ENCODE measurements at regions not wholly inside any gene's neighbourhood (a gene's known extent, or its start where the extent isn't known, plus 50 kb on each side); places are given as distances from the start of the nearest gene placed in this dataset.
"Not testable (repeated sequence)": the region's sequence is repeated elsewhere in the genome, so short reads cannot be mapped to it uniquely, and the experiment has no call there.

DNA sequence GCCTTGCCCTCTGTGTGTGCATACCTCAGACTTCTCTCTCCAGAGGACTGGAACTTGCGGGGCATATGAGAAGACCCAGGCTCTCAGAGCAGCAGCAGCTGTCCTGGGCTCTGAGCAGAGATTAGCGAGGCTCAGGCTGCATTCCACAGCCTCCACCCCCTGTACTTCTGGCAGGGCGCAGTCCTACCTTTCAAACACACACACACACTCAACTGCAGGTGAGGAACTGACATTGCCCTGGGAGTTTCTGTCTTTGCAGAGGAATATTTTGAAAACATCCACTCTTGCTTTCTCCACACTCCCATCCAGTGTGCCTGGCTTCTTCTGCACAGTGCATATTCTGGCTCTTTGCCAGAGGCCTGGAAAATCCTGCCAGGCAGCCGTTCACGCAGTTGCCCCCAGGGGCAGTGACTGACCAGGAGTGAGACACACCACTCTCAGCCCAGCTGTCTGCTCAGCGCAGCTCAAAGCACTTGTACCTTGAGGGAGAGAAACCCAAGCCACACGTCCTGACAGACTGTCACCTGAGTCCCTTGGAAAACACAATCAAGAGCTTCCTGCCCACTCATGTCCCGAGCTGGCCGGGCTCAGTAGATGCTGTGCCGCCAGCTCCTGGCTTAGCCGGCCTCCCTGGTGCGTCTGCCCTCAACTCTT is 460.8 kb downstream of the RNF144A start:
- peak in 6 of 51 donors; percentile 0 to 7 (median 4) for DNase-seq

DNA sequence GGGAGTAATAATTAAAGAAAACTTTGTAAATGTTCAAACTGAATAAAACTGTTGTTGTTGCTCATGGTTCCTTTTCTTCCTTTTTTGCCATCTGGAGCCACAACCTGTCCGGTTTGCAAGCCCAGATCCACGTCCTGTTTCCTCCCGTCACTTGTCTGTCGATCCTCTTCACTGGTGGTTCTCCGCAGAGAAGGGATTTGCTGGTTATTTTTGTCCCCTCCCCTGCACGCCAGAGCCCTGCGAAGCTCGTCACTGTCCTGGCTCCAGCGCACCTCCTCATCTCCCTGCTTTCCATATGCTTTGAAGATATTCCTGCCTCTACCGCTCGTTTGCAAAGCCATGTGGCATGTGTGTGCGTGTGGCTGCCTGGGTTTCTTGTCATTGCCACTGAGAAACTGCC is 461.4 kb downstream of the RNF144A start:
- no peak for DNase-seq

DNA sequence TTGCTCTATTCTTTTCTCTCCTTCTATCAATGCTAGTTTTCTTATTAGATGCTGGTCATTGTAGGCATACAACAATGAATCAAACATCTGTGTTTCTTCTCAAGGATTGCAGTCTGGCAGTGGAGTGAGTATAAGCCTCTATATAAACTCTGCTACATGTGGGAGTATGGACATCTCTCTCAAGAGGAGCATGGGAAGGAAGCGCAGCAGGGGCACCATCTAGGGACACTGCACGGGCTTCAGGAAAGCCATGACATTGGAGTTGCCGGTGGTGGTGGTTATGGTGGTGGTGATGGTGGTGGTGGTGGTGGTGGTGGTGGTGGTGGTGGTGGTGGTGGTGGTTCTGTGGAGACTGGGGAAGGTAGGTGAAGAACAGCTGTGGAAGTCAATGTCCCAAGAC is 462.6 kb downstream of the RNF144A start:
- DNase-seq = peak in 1 of 51 donors; percentile 12

DNA sequence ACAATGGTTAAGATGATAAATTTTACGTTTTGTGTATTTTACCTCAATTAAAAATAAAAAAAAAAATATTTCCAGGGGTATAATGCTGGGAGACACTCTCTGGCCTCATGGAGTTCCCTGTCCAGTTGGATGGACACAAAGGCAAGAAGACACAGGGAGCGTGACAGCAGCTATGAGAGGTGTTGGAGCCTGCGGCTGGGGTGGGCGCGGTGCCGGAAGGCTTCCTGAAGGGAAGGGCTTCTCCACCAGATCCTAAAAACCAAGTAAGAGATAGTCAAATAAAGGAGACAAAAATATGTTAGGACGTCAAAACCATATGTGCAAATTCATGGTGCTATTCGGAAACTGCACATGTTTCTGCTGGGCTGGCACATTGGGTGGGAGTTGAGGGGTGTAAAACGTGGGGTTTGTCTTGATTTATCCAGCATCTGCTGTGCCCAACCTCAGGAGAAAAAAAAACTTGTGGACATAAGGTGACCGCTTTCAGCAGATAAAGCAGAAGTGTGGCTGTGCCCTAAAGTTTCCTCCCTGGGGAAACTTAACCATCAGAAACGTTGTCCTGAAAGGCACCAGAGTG is 467.6 kb downstream of the RNF144A start:
- no peak for DNase-seq

DNA sequence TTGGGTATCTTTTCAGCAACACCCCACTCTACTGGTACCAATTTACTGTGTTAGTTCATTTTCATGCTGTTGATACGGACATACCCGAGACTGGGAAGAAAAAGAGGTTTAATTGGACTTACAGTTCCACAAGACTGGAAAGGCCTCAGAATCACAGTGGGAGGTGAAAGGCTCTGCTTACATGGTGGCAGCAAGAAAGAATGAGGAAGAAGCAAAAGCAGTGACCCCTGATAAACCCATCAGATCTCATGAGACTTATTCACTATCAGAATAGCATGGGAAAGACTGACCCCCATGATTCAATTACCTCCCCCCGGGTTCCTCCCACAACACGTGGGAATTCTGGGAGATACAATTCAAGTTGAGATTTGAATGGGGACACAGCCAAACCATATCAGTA is 473.1 kb downstream of the RNF144A start:
- not testable (repeated sequence) for DNase-seq

DNA sequence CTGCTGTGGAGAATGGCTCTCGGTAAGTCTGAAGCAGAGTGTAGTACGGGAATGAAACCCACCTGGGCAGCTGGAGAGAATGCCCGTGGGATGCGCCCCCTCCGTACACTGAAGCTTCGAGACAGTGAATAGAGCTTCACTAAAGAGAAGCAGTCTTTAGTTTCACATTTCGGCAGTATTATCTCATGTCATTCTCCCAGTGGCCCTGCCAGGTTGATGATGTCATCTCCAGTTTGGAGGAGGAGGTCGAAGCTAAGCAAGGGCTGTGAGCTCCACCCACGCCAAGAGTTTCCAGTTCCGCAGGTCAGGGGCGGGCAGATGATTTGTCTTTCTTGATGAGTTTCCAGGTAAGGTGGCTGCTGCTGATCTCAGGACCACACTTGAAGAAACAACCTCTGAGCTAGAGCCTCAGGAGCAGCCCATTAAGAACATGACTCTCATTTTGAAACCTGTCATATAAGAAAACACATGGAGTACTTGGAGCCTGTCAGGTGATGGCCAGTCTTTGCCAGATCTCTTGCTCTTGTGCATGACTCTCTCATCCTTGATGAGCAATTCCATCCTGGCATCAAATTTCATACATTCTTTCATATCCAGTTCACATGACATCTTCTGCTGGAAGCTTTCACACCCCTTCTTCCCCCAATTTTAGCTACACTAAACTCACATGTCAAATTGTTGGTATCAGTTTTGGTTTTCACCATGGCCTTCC is 475.0 kb downstream of the RNF144A start:
- DNase-seq = no peak

DNA sequence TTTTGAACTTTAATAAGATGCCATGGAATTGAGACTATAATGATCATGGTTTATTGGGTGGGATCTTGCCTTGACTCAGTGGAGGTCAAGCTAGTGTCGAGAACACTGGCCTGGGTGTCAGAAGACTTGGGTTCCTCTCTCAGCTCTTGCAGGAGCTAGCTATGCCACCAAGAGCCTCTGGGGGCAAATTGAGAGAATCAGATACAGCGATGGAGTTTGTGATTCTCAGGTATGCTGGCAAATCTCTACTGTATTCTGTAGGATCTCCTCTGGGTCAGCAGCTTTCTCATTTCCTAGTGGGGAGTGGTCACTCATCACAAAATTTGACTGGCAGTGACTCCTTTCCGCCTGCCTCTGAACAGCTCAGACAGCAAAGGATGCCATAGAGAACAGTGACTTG is 477.0 kb downstream of the RNF144A start:
- DNase-seq = no peak

DNA sequence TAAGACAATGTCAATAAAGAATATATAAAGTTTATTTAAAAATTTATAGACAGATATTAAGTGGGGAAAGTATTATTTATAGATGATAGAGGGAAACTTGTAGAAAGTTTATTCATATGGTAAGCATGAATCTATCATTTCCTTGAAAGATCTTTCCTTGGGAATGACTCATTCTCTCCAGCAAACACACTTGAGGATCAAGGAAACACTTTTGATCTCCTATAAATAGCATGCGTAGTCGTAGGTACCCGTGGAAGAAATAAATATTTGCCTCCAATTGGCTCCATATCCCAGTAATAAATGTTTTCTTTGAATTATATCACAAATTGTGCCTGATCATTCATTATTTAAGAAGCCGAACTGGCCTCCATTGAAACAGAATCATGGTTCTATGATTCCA is 483.4 kb downstream of the RNF144A start:
- no peak for DNase-seq

DNA sequence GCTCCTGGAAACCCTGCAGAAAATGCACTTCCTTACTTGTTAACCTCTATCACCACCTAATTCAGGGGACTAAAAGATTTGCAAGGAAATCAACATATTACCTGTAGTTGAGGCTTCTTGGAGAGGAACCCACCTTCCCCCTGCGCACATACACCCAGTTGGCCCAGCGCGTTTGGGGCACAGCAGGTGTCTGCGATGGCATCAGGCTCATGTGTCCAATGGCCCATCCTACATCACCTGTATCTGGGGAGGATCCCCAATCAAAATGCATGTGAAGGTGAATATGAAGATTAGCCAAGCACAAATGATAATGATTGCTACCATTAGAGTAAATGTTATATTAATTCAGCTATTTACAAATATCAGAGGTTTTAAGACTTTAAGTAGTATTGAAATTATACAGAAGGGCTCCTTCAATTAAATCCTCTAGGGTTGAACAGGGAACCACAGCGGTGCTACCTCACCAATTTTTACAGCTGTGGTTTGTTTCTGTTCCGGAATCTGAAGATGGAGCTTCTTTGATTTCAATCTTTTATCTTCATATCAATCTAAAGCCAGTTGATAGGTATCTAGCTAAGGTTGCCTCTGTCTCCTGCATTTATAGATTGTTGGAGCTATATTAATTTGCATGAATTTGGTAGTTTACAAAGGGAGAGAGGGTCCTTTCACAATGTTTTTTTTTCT is 486.0 kb downstream of the RNF144A start:
- DNase-seq = no peak

DNA sequence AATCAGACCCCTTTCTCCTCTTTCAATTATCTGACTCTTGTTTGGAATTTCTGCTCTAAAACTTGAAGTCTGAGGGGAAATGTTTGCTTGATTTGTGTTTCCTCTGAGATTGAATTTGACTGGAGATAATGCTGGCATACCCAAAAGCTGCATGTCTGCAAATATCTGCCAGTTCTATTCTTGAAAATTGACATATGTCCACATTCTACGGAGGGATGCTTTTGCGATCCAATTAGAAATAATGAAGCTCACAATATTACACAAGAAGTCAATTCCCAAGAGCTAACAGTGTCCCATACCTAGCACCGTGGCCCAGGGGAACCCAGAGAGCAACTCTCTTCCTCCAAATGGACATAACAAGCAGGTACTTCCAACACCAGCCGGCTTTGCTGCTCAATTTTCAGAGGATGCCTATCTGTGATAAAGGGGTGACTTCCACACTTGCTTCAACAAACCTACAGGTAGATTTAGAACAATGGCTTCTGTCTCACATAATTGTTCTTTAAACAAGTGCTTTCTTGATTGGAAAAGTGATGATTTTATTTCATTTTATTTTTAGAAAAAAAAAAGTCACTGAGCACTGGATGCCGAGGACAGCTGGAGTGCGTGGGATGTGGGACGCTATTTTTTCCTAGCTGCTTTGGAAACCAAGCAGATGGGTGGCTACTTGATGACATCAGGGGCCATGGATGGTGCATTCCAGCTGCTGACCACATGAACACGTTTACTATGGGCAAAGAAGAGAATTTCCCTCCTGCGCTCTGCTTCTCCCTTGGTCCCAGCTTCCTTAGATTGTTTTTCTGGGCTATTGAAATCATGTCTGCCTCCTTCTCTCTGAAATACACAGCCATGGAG is 488.9 kb downstream of the RNF144A start:
- DNase-seq = no peak

DNA sequence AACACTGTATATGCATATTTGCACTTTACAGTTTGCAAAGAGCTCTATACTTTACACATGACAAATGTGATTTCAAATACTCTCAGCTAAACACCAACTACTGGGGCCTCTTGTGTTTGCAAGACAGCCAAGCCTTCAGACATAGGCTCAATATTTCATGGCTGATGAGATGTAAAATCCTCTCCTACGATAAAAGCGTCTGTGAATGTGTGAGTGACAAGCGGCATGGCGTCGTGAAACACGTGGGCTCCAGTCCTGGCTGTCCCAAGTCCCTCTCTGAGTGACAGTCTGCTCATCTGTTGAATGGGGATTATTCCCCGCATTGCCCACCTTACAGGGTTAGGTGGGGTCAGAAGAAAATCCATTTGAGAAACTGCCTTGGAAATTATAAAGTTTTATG is 489.8 kb downstream of the RNF144A start:
- no peak for DNase-seq

DNA sequence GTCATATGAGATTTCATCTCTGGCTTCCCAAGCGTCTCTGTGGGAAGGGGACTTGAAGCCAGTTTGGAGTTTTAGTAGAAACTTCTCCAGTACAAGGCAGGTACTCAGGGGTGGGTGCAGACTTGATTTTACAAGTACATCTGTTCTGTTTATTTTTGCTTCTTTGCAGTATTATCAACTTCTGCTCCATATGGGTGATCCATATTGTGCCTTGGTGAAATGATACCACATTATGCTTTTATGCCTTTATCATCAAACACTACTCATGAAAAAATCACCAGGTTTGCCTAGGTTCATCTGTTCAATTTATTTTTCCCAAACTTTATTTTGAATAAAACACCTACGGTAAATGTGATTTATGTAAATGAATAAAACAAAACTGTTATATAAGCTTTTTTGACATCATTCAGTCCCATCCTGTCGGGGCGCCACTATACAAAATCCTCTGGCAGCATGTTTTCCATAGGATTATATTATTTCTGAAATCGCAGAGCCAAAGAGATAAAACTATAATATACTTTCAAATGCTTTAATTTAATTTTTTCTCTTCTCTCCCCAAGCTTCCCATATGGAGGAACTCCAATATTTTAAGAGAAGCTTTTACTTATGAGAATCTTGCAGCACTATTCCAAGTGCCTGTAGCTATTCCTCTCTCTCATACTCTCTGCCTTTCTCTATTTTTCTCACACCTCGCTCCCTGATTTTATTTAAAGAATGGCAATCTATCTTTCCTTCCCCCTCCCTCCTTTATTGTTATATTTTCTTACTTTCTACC is 490.9 kb downstream of the RNF144A start:
- DNase-seq = no peak

DNA sequence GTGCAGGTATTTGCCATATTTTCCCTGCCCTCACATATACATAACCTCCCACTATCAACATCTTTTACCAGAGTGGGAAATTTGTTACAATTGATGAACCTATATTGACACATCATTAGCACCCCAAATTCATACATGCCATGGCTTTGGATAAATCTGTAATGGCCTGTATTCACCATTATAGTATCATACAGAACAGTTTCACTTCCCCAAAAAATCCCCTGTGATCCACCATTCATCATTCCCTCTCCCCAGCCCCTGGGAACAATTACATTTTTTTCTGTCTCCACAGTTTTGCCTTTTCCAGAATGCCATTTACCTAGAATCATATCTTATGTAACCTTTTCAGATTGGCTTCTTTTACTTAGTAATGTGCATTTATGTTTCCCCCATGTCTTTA is 494.5 kb downstream of the RNF144A start:
- no peak for DNase-seq

DNA sequence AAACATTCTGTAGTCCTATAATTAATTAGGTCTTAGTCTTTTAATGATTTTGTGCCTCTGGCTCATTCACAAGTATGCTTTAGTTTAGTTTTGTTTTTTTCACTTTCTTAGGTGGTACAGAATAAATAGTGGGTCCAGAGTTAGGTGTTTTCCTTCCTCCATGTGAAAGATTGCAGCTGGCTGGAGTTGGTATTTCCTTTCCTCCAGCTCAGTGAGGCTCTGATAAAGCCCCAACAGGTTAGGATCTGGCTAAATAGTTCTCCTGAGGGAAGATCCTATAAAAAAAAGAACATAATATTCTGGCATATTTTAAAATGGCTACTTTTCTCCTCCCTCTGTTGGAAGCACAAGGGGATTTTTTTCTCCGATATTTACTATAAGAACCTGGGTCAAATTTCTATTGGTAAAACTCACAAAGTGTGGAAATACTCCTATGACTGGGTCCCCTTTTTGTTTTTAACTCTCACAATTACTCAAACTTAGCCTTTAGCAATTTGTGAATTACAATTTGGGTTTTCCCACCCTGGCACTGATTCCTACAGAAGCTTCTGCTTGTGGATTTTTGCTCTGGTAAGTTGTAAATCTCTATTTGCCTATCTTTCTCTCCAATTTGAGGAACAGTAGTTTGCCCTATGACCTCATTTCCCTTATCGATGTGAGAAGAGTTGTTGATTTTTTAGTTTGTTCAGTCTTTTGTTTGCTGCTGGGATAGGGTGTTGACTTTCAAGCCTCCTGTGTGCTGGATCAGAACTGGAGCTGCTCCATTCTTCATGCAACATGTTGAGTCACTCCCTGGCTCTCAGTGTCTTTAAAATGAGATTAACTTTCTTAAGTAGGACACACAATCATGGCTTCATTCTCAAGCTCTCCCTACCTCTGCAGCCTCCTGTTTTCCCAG is 500.9 kb downstream of the RNF144A start:
- no peak for DNase-seq

DNA sequence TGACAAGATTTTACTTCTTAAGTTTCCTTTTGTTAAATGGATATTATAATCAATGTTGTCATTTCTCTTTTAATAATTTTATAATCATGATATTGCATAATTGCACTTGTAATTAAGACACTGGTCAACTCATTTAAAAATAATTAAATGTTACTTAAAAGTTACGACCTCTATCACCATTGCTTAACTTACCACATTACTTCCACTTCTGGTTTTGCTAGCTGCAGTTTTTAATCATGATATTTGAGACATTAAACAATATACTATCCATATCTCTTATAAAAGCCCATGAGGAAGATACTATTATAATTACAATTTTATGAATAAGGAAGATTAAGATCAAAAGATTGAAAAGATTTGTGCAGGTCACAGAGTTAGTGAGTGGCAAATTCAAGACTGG is 502.0 kb downstream of the RNF144A start:
- DNase-seq = no peak

DNA sequence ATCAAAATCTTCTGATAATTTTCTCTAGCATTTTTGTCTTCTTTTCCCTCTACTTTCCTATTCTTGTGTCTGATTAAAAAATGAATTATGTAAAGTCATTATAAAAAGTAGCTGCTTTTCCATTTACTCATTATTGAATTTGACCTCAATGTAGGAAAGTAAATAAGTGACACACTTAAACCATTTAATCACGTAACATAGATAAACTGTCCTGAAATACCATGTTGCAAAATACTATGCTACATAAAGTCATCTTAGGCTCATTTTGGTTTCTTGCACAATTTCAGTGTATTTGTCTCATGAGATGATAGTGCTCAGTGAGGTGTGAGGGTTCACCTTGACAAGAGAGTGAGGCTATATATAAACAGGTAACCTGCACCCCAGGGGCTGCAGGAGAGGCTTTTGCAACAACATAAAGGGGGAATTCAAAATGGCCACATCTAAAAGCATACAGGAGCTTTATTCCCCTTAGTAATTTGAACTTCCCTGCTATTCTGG is 502.7 kb downstream of the RNF144A start:
- DNase-seq = no peak

DNA sequence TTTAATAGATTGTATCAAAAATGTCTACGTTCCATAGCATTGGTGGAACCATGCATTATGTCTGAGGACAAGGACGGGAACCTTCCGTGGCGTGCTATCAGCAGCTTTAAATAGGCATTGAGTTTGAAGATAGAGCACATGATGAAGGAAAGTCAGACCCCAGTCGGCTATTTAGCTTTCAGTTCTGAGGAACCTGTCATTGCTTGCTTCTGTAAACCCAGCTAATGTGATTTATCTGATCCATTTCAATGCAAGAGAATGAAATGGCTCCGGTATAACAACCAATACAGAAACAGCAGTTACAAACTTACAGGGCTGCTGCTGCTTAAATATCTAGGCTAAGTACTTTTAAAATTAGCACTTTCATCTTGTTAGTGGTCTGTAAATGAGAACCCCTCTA is 503.3 kb downstream of the RNF144A start:
- no peak for DNase-seq

DNA sequence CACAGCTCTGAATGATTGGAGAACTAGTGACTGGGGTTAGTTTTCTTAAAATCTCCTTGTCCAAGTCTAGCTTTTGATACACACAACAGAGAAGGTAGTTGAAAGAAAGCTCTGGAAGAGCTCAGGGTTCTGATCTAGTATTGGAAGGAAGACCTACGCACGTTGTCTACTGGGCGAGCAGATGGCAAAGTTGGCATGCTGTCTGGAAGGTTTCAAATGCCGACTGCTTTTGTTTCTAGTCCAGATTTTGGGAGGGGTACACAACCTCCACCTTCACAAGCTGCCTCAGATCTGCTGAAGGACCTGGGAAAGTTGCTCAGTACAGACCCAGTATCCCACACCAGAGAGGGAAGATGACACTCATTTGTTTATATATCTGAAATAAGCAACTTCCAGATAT is 507.3 kb downstream of the RNF144A start:
- DNase-seq = no peak

DNA sequence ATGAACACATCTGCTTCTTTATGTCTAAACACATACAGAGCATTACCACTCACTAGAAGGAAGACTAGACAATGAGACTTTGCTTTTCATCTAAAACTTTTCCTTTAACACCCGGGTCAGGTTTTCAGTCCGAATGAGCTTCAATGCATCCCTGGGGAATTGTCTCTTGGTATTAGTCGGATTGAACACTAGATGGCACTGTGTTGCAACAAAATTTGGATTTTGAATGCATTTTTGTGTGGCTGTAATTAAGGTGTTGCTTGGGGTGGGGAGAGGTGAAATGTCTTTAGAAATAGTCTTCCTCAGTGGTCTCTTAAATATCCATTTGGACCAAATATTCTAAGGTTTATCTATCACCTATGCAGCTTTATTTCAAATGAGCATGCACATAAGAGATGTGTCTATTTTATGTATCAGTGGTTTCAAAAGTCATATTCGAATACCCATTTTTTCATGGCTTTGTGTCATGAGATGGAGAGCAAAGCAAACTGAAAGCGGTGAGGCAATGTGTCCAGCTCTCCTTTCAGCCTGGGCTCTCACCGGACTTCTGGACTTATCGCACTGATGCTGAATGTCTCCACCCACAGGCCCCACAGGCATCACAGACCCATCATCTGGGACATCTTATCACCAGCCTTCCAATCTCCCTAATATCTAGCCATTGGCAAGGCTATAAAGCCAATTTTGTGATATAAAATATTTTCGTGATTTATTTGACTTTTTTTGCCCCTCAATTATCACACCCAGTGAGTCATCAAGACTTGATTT is 510.3 kb downstream of the RNF144A start:
- DNase-seq = peak in 3 of 51 donors; percentile 6 to 61 (median 12)

Data from hypothalamus (tissue), 51 donors.